Progenitor cell of endocrine pancreas (in vitro differentiated cells): ENCODE measurements at regions not wholly inside any gene's neighbourhood (a gene's known extent, or its start where the extent isn't known, plus 50 kb on each side); places are given as distances from the start of the nearest gene placed in this dataset.

Experiments used
- DNase-seq: peaks from one replicate; pipeline ENCODE4 v3.0.0; 2021; ENCODE audit warnings: low spot score; ENCODE audit not compliant: unreplicated experiment
- H3K27ac Mint-ChIP-seq: 2 replicates; pipeline ENCODE4 v1.8.0; 2021; ENCODE audit warnings: mild to moderate bottlenecking, moderate library complexity, mixed read lengths
- H3K27me3 Mint-ChIP-seq: 2 replicates; pipeline ENCODE4 v1.8.0; 2021; ENCODE audit warnings: mixed read lengths
- H3K36me3 Mint-ChIP-seq: 2 replicates; pipeline ENCODE4 v1.8.0; 2022; ENCODE audit warnings: mixed read lengths; ENCODE audit not compliant: insufficient read depth
- H3K4me1 Mint-ChIP-seq: 2 replicates; pipeline ENCODE4 v1.8.0; 2021; ENCODE audit warnings: low read depth, mixed read lengths
- H3K4me3 Mint-ChIP-seq: 2 replicates; pipeline ENCODE4 v1.8.0; 2021; ENCODE audit warnings: low read depth, mild to moderate bottlenecking, moderate library complexity, mixed read lengths
- H3K9me3 Mint-ChIP-seq: 2 replicates; pipeline ENCODE4 v1.8.0; 2021; ENCODE audit warnings: low read depth, mixed read lengths
- CTCF ChIP-seq: fragments of 200-600 bp; sonication (generic); IDR thresholded peaks from one replicate; pipeline ENCODE4 v1.5.0; 2021; ENCODE audit warnings: antibody characterized with exemption, mild to moderate bottlenecking; ENCODE audit not compliant: unreplicated experiment

- TF ChIP-seq CTCF, result no peak
- H3K4me1 Mint-ChIP-seq, result peaks cover 2% of the 10 kb centered on the region
- no peak overlapping the region for H3K27ac Mint-ChIP-seq
- H3K27me3 Mint-ChIP-seq, result no peaks in the 10 kb centered on the region
- peaks cover 3% of the 10 kb centered on the region for H3K36me3 Mint-ChIP-seq
- peaks cover 36% of the 10 kb centered on the region for H3K9me3 Mint-ChIP-seq
- no peak for DNase-seq
- no peak overlapping the region for H3K4me3 Mint-ChIP-seq
These were observed 367.6 kb downstream of the C12orf75 start for GRCh38 chr12:105698075-105698474.

DNA sequence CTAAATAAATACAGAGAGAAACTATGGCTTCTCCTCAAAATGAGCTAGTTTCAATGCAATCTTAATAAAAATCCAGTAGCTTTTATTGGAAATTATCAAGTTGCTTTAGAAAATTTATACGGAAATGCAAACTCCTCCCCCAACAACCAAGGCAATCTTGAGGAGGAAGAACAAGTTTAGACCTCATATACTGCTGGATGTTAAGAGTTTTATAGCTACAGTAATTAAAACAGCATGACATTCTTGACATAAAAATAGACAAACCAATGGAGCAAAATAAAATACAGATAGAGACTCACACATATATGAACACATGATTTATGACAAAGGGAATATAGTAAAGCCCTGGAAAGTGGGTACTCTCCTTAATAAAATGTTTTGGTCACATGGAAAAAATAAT, 368.7 kb downstream of the C12orf75 start:
- no peak for DNase-seq
- Mint-ChIP-seq H3K9me3 (peaks cover 36% of the 10 kb centered on the region), H3K4me1 (peaks cover 2% of the 10 kb centered on the region), H3K27me3 (no peaks in the 10 kb centered on the region), H3K4me3 (no peak overlapping the region), H3K27ac (no peak overlapping the region), H3K36me3 (peaks cover 3% of the 10 kb centered on the region)
- no peak for TF ChIP-seq CTCF

DNA sequence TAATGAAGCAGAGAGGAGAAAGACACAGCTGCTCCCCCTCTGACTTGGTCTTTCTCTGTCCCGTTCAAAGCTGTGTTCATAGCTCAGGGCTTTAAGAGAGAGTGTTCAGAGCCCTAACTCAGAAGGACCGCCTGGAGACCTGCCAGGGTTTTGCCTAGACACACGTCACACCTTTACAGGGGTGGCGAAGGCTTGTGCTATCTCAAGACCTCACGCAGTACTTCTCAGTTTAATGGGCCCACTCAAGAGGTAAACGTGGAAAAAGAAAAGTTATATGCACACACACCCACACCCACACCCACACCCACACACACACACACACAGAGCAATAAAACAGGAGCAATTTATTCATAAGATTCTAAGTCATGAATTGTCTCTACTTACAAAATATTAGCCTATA, 374.3 kb downstream of the C12orf75 start:
- TF ChIP-seq CTCF, result no peak
- Mint-ChIP-seq H3K4me1 (peaks cover 8% of the 10 kb centered on the region), H3K27ac (no peak overlapping the region), H3K9me3 (peaks cover 2% of the 10 kb centered on the region), H3K36me3 (no peaks in the 10 kb centered on the region), H3K27me3 (no peaks in the 10 kb centered on the region), H3K4me3 (no peak overlapping the region)
- DNase-seq, result no peak

GRCh38 chr12:105705235-105705634, 374.7 kb downstream of the C12orf75 start:
- no peak for TF ChIP-seq CTCF
- Mint-ChIP-seq H3K27me3 (no peaks in the 10 kb centered on the region), H3K4me1 (peaks cover 8% of the 10 kb centered on the region), H3K9me3 (no peaks in the 10 kb centered on the region), H3K27ac (no peak overlapping the region), H3K36me3 (no peaks in the 10 kb centered on the region), H3K4me3 (no peak overlapping the region)
- DNase-seq, result no peak

DNA sequence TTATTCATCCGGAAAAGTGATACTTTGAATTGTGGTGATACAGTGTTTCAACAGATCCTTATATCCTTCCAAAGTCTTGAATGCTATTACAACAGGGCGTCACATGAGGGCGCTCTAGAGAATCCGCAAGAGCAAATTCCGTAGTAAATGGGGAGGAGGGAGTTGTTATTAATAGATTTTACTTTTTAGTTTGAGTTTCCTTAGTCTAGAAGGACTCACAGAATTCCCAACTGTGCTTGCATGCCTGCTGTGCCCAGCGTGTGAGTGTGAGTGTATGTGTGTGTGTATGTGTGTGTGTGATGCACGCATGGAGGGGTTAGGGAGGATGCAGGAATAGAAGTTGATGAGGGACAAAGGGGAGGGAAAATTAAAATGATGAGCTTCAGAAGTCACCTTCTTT, 375.3 kb downstream of the C12orf75 start:
- H3K36me3 Mint-ChIP-seq, result no peaks in the 10 kb centered on the region
- H3K4me3 Mint-ChIP-seq, result no peak overlapping the region
- H3K4me1 Mint-ChIP-seq, result peaks cover 8% of the 10 kb centered on the region
- no peak for DNase-seq
- no peaks in the 10 kb centered on the region for H3K27me3 Mint-ChIP-seq
- H3K27ac Mint-ChIP-seq, result no peak overlapping the region
- peak; percentile 82 for TF ChIP-seq CTCF
- no peaks in the 10 kb centered on the region for H3K9me3 Mint-ChIP-seq
